M059J (cell line): ENCODE measurements at regions not wholly inside any gene's neighbourhood (a gene's known extent, or its start where the extent isn't known, plus 50 kb on each side); places are given as distances from the start of the nearest gene placed in this dataset.
"Not testable (repeated sequence)": the region's sequence is repeated elsewhere in the genome, so short reads cannot be mapped to it uniquely, and the experiment has no call there.

Experiments used
- DNase-seq: peaks from one replicate; pipeline ENCODE4 v3.0.0-alpha.2; 2012; ENCODE audit warnings: low read depth

- DNase-seq: no peak
Measured at GRCh38 chr5:120999550-120999949, 535.5 kb downstream of the PRR16 start.

GRCh38 chr5:121006217-121006616 lies 542.1 kb downstream of the PRR16 start:
- DNase-seq: no peak

- no peak for DNase-seq
Measured at GRCh38 chr5:121008041-121008440, 543.9 kb downstream of the PRR16 start.

GRCh38 chr5:121009058-121009457 lies 545.0 kb downstream of the PRR16 start:
- no peak for DNase-seq

- DNase-seq: no peak
Measured at GRCh38 chr5:121018004-121018403, 553.9 kb downstream of the PRR16 start.

GRCh38 chr5:121019106-121019505 lies 555.0 kb downstream of the PRR16 start:
- no peak for DNase-seq

GRCh38 chr5:121019734-121020133 lies 555.6 kb downstream of the PRR16 start:
- DNase-seq: no peak

- DNase-seq: no peak
Measured at GRCh38 chr5:121021681-121022080, 557.6 kb downstream of the PRR16 start.

- DNase-seq: no peak
Measured at GRCh38 chr5:121024416-121025311, 560.6 kb downstream of the PRR16 start.

GRCh38 chr5:121025671-121026070 lies 561.6 kb downstream of the PRR16 start:
- no peak for DNase-seq

- DNase-seq: no peak
Measured at GRCh38 chr5:121027636-121028035, 563.5 kb downstream of the PRR16 start.

- DNase-seq: no peak
Measured at GRCh38 chr5:121029536-121030245, 565.6 kb downstream of the PRR16 start.

GRCh38 chr5:121031491-121031890 lies 567.4 kb downstream of the PRR16 start:
- DNase-seq: no peak

- DNase-seq: no peak
Measured at GRCh38 chr5:121033334-121033733, 569.2 kb downstream of the PRR16 start.

GRCh38 chr5:121038438-121038837 lies 574.3 kb downstream of the PRR16 start:
- no peak for DNase-seq

GRCh38 chr5:121049971-121050370 lies 585.9 kb downstream of the PRR16 start:
- no peak for DNase-seq

GRCh38 chr5:121053055-121053985 lies 589.2 kb downstream of the PRR16 start:
- DNase-seq: no peak

- no peak for DNase-seq
Measured at GRCh38 chr5:121055586-121055985, 591.5 kb downstream of the PRR16 start.

GRCh38 chr5:121064241-121064640 lies 600.1 kb downstream of the PRR16 start:
- DNase-seq: not testable (repeated sequence)

GRCh38 chr5:121086671-121087070 lies 622.6 kb downstream of the PRR16 start:
- DNase-seq: no peak

GRCh38 chr5:121087560-121087959 lies 623.5 kb downstream of the PRR16 start:
- no peak for DNase-seq

GRCh38 chr5:121088341-121088740 lies 624.2 kb downstream of the PRR16 start:
- DNase-seq: no peak
